Suppressor macrophage treated with lipopolysaccharide for 1 hour (primary cell): ENCODE measurements at regions not wholly inside any gene's neighbourhood (a gene's known extent, or its start where the extent isn't known, plus 50 kb on each side); places are given as distances from the start of the nearest gene placed in this dataset.

Source experiments
- DNase-seq, 3 donors: peaks; one replicate each; pipeline ENCODE4 v3.0.0-alpha.2; 2020 to 2022

GRCh38 chr12:20212658-20213555, 155.4 kb upstream of the PDE3A start:
- peak; percentile 83 to 94 (median 83) for DNase-seq

- DNase-seq: peak; percentile 11 to 25 (median 12)
Observed at GRCh38 chr12:20213723-20214625, 154.4 kb upstream of the PDE3A start.

DNA sequence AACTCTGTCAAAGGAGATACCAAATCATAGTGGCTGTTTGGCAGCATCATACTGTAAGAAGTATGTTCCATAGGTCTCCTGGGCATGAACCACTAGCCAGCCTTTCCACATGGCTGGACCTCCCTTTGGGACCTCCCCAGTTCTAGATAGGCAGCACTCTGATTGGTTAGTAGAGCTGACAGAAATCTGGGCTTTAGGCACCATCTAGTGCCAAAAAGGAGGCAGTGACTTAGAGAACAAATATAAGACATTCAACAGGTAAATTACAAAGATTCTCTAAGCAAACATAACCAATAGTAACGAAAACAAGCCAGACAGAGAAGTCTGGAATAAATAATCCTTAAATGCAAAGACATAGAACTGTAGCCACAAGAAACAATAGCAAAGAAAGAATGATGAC, 148.0 kb upstream of the PDE3A start:
- peak; percentile 68 to 72 (median 68) for DNase-seq

DNA sequence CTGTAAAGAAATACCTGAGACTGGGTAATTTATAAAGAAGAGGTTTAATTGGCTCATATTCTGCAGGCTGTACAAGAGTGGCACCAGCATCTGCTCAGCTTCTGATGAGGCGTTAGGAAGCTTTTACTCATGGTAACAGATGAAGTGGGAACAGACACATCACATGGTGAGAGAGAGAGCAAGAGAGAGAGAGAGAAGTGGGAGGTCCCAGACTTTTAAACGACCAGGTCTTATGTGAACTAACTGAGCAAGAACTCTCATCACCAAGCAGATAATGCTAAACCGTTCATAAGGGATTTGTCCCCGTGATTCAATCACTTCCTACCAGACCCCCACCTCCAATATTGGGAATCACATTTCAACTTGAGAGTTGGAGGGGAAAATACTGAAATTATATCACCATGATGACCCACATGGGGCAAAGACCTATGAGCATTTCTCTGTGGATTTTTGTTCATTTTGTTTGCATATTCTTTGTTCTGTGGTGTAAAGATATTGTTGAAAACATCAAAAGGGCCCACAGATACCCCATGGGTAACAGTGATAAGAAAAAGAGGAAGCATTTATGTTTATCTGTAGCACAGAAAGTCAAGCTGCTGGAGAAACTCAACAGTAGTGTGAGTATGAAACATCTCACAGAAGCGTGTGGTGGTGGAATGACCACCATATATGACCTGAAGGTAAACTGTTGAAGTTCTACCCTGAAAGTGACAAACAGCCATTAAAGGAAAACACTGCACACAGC, 135.2 kb upstream of the PDE3A start:
- no peak for DNase-seq

DNA sequence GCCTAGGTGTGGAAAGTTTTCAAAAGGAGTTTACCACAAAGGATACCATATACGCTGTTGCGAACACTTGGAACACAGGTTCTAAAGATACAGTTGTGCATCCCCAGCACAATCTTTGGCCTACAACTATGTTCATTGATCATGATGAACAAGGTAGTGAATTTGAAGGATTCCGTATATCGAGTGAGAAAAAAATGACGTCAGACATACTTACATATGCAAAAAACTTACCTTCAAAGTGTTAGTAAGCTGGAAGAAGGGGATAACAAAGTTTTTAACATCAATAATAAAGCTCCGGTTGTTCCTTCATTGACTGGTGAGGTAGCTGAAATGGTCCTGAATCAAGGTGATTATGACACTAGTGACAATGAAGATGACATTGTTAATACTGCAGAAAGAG, 133.9 kb upstream of the PDE3A start:
- no peak for DNase-seq

GRCh38 chr12:20237091-20237490, 131.2 kb upstream of the PDE3A start:
- DNase-seq: no peak

- no peak for DNase-seq
Observed at GRCh38 chr12:20245491-20245890, 122.8 kb upstream of the PDE3A start.

DNA sequence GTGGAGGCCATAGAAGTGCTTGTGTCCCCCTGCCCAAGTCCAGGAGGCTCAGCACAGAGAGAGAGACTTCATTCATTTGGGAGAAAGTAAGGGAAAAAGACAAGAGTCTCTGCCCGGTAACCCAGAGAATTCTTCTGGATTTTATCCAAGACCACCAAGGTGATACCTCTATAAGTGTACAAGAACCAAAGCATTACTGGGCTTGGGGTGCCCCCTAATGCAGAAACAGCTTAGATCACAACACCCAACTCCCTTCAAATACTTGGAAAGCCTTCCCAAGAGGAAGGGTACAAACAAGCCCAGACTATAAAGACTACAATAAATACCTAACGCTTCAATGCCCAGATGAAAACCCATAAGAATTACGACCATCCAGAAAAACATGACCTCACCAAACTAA, 119.7 kb upstream of the PDE3A start:
- no peak for DNase-seq

DNA sequence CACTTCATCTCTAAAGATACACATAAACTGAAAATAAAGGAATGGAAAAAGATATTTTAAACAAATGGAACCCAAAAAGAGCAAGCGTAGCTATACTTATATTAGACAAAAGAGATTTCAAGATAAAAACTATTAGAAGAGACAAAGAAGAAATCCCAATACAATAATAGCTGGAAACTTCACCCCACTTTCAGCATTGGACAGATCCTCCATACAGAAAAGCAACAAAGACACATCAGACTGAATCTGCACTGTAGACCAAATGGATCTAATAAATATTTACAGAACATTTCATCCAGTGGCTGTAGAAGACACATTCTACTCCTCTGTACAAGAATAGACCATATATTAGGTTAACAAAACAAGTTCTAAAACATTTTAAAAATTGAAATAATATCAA, 117.6 kb upstream of the PDE3A start:
- no peak for DNase-seq

DNA sequence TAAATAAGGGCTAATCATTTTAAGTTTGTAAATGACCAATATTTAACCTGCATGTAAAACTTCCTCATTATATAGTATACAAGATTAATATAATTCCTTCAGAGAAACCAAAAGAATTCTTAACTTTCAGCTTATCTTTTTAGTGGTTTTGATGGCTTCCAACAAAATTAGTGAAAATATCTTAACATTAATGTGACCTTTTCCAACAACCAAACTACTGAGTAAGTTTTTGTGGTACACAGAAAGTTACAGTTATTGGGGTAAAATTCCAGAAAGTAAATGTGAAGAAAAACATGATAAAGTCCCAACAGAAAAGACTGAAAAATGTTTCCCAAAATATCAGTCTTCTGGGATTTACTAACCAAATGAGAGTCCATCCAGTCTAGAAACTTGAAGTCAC, 111.0 kb upstream of the PDE3A start:
- no peak for DNase-seq

GRCh38 chr12:20259786-20260185, 108.6 kb upstream of the PDE3A start:
- no peak for DNase-seq

DNA sequence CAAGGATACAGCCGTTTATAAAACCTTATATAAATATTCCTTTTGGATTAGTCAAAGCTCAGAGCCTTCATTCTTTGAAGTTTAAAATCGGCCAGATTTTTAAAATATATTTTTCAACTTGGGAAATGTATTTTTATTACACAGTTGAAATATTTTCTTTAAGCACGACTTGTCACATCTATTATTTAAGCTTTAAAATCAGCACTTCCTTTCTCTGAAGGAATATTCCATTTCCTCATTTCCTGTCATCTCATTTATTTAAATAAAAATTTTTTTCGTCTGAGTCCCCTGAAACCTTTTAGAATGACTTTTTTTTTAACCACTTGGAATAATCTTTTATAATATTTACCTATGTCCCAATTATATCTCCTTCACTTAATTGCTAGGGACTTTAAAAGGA, 107.5 kb upstream of the PDE3A start:
- no peak for DNase-seq

GRCh38 chr12:20262119-20262518, 106.2 kb upstream of the PDE3A start:
- DNase-seq: no peak

DNA sequence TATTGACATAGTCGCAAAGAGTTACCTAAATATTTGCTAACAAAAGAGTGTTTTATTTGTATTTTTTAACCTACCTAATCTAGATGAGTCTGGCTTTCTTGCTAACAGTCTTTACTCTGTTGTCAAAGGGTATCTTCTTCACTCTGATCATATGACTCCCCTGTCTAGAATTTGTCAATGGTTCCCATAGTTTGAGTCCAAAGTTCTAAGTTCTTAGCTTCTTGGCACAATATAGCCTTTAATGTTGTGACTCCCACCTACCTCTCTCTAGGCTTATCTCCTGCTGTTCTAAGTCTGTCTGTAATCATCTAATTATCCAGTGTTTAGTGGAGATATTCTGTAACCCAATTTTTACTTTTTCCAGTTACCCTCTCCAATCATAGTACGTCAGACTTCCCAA, 104.3 kb upstream of the PDE3A start:
- DNase-seq: no peak

GRCh38 chr12:20264608-20265114, 103.7 kb upstream of the PDE3A start:
- no peak for DNase-seq

DNA sequence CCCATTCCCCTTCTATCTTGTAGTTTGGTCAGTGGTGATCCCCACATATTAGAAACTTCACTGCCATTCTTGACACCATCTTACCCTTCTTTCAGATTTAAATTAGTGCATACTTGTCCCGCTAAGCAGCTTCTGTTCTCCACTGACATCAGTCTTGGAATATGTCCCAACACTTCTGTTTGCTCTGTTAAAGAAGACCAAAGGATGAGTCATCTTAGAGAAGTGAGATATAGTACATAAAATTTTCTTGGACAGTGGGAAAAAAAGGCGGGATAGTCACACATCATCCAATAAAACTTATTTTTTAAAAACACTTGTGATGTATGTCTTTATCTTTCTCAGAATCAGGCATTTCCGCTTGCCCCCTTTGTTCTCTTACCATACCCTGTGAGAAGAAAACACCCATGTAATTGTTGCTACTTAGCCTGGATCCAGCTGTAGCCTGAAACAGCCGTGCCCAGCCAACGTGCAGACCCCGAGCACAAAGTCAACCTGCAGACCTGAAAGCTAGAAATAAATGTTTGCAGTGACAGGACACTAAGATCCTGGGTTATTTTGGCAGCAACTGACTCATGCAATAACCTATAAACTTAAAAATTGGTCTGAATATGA, 100.1 kb upstream of the PDE3A start:
- peak in 2 of 3 donors; percentile 15 to 31 for DNase-seq

DNA sequence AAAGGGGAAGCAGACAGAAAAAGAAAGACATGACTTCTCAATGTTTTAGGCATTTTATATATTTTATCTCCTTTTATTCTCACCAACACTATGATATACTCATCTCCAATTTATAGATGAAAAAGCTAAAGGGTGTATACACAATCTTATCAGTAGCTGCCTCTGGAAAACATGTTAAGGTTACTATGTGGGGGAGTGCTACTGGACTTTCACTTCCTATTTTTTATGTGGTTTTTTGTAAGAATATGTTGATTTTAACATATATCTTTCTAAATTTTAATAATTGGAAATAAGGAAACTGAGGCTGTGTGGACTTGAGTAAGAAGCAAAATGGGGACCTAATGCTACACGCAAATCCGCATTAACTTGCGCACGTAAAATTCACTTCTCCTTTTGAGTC, 99.6 kb upstream of the PDE3A start:
- DNase-seq: no peak

- DNase-seq: no peak
Observed at GRCh38 chr12:20269337-20270067, 98.8 kb upstream of the PDE3A start.

- no peak for DNase-seq
Observed at GRCh38 chr12:20270557-20270956, 97.8 kb upstream of the PDE3A start.

DNA sequence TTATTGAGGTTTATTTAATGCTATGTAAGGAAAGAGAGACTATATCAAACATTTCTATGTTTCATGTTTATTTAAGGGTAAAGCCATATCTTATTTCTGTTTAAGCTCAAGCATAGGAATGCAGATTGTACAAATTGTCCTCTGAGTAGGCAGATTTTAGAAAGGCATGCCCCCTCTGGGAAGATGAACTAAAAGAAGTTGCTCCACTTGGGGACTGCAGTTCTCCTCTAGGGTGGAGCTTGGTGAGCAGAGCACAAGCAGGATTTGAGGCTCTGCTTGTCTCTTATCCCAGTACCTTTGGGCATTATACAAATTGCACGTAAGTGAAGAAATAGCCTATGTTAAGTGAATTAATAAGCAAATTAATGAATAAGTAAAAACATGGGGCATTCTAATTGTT, 96.2 kb upstream of the PDE3A start:
- DNase-seq: no peak

GRCh38 chr12:20272801-20273200, 95.5 kb upstream of the PDE3A start:
- no peak for DNase-seq

DNA sequence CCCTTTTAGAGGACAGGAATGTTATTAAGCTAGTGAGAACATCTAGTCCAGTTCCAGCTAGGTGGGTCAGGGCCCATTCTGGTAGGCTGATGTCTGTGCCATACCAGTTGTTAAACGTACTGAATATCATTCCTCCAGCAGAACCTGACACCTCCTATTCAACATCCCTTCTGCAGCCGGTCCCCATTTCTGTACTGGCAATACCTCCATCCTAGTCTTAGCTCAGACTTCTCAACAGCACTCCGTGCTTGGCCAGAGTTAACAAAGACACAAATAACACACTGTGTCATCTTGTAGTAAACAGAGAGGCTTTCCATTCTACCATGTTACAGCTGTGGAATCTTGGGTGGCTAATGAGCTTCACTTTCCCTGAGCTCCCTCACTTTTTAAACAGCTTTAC, 94.3 kb upstream of the PDE3A start:
- no peak for DNase-seq
